Gastrocnemius medialis (tissue), 4 donors: ENCODE measurements at regions not wholly inside any gene's neighbourhood (a gene's known extent, or its start where the extent isn't known, plus 50 kb on each side); places are given as distances from the start of the nearest gene placed in this dataset.

Source experiments
- ATAC-seq, 2 donors: fragments of 150-250 bp; one replicate each; pipeline ENCODE4 v1.9.1; 2016
- DNase-seq, 2 donors: peaks; one replicate each; pipeline ENCODE4 v3.0.0-alpha.2; 2019
- H3K27ac ChIP-seq, 4 donors: fragments of 200-600 bp; sonication (generic); 1 replicate in 1 of 4; 2 replicates in 3 of 4; pipeline ENCODE4 v1.5.1; 2016 to 2018; ENCODE audit warnings: mild to moderate bottlenecking in 2 of 4, moderate library complexity in 1 of 4
- H3K27me3 ChIP-seq, 3 donors: fragments of 200-600 bp; sonication (generic) in 2 of 3; 1 replicate in 1 of 3; 2 replicates in 2 of 3; pipeline versions ENCODE4 v1.5.1 to v1.6.0; 2016 to 2019; ENCODE audit warnings: mild to moderate bottlenecking in 1 of 3, moderate library complexity in 1 of 3
- H3K36me3 ChIP-seq, 2 donors: fragments of 200-600 bp; sonication (generic) in 1 of 2; one replicate each; pipeline ENCODE4 v1.5.1; 2017 to 2018
- H3K4me1 ChIP-seq, 2 donors: fragments of 200-600 bp; sonication (generic) in 1 of 2; one replicate each; pipeline ENCODE4 v1.5.1; 2016 to 2017; ENCODE audit warnings: mild to moderate bottlenecking in 2 of 2
- H3K4me3 ChIP-seq, 4 donors: fragments of 200-600 bp; sonication (generic) in 3 of 4; 1 replicate in 1 of 4; 2 replicates in 3 of 4; pipeline ENCODE4 v1.5.1; 2016 to 2019; ENCODE audit warnings: mild to moderate bottlenecking in 2 of 4
- H3K9me3 ChIP-seq, 3 donors: fragments of 200-600 bp; sonication (generic) in 2 of 3; 1 replicate in 1 of 3; 2 replicates in 2 of 3; pipeline ENCODE4 v1.5.1; 2016 to 2019
- CTCF ChIP-seq, 5 experiments: fragments of 450-650 bp in 3 of 5; fragments of 200-600 bp in 2 of 5; sonication (generic) in 2 of 5; IDR thresholded peaks in 4 of 5; conservative IDR thresholded peaks in 1 of 5; 1 replicate in 4 of 5; 2 replicates in 1 of 5; pipeline ENCODE4 v1.5.1; 2016 to 2019; ENCODE audit warnings: antibody characterized with exemption in 5 of 5, mild to moderate bottlenecking in 3 of 5, moderate library complexity in 3 of 5
- POLR2A ChIP-seq, 2 donors: fragments of 450-650 bp; IDR thresholded peaks; one replicate each; pipeline ENCODE4 v1.6.1; 2017; ENCODE audit warnings: antibody characterized with exemption in 2 of 2, mild to moderate bottlenecking in 2 of 2, moderate library complexity in 2 of 2
- in situ Hi-C, 4 donors: fragments of 200-750 bp; cut with MboI; loops; one replicate each; pipeline versions ENCODE4 v1.15.0 to v1.8.0; 2017; ENCODE audit warnings: low sequenced_read_pairs in 4 of 4
- intact Hi-C: fragments of 100-400 bp; cut with DNase I; formaldehyde crosslinking; loops from one replicate; pipeline ENCODE4 v1.15.1; 2023; ENCODE audit warnings: low total_unique reads

GRCh38 chr2:221747289-221747972 lies 175.3 kb upstream of the EPHA4 start:
- in situ Hi-C loops (no loop called here), intact Hi-C loops (no loop called here)

GRCh38 chr2:221741496-221742211 lies 169.6 kb upstream of the EPHA4 start:
- no peak for ATAC-seq
- TF ChIP-seq CTCF (IDR thresholded peaks at IDR 0.05 in 4 of 5, conservative IDR thresholded peaks at IDR 0.05 in 1 of 5) = no peak
- H3K27me3 ChIP-seq = no peaks in the 10 kb centered on the region
- no peaks in the 10 kb centered on the region for H3K4me1 ChIP-seq
- in situ Hi-C loops (no loop called here), intact Hi-C loops (no loop called here)
- no peak for DNase-seq
- H3K4me3 ChIP-seq = no peak overlapping the region
- no peaks in the 10 kb centered on the region for H3K9me3 ChIP-seq
- H3K27ac ChIP-seq = no peak overlapping the region
- no peaks in the 10 kb centered on the region for H3K36me3 ChIP-seq

More at GRCh38 chr2:221747289-221747972, 175.3 kb upstream of the EPHA4 start:
- TF ChIP-seq CTCF (IDR thresholded peaks at IDR 0.05 in 4 of 5, conservative IDR thresholded peaks at IDR 0.05 in 1 of 5) (no peak), POLR2A (IDR thresholded peaks at IDR 0.05) (no peak)
- Histone ChIP-seq H3K27me3 (no peaks in the 10 kb centered on the region), H3K9me3 (no peaks in the 10 kb centered on the region), H3K27ac (no peak overlapping the region), H3K4me1 (no peaks in the 10 kb centered on the region), H3K4me3 (no peak overlapping the region), H3K36me3 (no peaks in the 10 kb centered on the region)
- DNase-seq = no peak
- ATAC-seq = no peak

GRCh38 chr2:221731432-221732145 lies 159.5 kb upstream of the EPHA4 start:
- intact Hi-C loops = no loop called here
- in situ Hi-C loops = no loop called here
- no peak for ATAC-seq

GRCh38 chr2:221726894-221727513 lies 154.9 kb upstream of the EPHA4 start:
- Histone ChIP-seq H3K27me3 (no peaks in the 10 kb centered on the region), H3K27ac (no peak overlapping the region), H3K36me3 (no peaks in the 10 kb centered on the region), H3K4me1 (no peaks in the 10 kb centered on the region), H3K4me3 (no peak overlapping the region), H3K9me3 (no peaks in the 10 kb centered on the region)
- in situ Hi-C loops = no loop called here
- DNase-seq = no peak
- intact Hi-C loops = no loop called here
- TF ChIP-seq CTCF (IDR thresholded peaks at IDR 0.05 in 4 of 5, conservative IDR thresholded peaks at IDR 0.05 in 1 of 5) = no peak
- TF ChIP-seq POLR2A (IDR thresholded peaks at IDR 0.05) = no peak
- ATAC-seq = no peak

More at GRCh38 chr2:221731432-221732145, 159.5 kb upstream of the EPHA4 start:
- H3K4me3 ChIP-seq = no peak overlapping the region
- no peaks in the 10 kb centered on the region for H3K27me3 ChIP-seq
- TF ChIP-seq CTCF (IDR thresholded peaks at IDR 0.05 in 4 of 5, conservative IDR thresholded peaks at IDR 0.05 in 1 of 5) (no peak), POLR2A (IDR thresholded peaks at IDR 0.05) (no peak)
- DNase-seq = no peak
- no peak overlapping the region for H3K27ac ChIP-seq
- no peaks in the 10 kb centered on the region for H3K9me3 ChIP-seq
- no peaks in the 10 kb centered on the region for H3K4me1 ChIP-seq
- no peaks in the 10 kb centered on the region for H3K36me3 ChIP-seq
